NCI-H526 (cell line): ENCODE measurements at regions not wholly inside any gene's neighbourhood (a gene's known extent, or its start where the extent isn't known, plus 50 kb on each side); places are given as distances from the start of the nearest gene placed in this dataset.
"Not testable (repeated sequence)": the region's sequence is repeated elsewhere in the genome, so short reads cannot be mapped to it uniquely, and the experiment has no call there.

Experiments
- DNase-seq, 2 experiments: peaks; one replicate each; lab custom pipeline; 2025; lab: John Stamatoyannopoulos, UW

DNA sequence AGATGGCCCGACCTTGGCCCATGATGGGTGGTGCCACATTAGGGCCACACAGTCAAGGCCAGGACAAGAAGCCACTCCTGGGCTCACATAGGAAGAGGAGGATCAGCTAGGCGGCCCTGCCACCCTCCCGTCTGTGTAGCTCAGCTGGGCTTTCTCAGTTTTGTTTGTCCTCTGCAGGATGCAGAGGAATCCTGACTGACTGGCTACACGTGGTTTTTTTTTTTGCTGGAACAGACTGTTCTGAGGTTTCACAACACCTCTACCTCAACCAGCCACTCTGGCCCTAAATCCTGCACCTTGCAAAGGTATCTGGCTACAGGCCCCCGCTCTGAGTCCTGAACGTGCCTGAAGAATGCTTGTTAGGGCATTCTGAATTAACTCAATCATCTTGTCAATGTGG is 88.3 kb upstream of the MSX2 start:
- DNase-seq = no peak

DNA sequence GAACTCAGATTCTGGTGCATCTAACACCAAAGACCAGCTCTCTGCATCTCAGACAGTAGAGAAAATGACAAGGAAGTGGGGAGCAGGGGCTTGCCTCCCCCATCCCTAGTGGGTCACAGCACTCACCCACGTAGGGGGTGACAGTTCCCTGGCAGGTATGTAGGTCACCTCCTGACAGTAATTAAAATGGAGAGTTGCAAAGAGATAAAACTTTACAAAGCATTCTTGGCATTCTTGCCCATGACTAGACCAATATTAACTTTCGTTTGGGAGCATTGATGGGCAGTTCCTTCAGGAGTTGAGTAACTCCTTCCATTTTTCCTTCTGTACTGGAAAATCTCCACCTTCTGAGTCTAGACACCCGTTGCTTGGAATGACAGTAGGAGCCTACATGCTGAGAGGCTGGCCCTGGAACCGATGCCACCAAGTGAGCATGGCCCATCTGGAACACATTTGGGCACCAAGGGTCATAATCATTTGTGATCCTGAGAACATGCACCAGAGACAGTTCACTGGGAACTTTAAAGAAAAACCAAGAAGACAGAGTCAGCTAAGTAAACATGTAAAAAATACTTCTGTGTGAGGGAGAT is 81.5 kb upstream of the MSX2 start:
- no peak for DNase-seq

DNA sequence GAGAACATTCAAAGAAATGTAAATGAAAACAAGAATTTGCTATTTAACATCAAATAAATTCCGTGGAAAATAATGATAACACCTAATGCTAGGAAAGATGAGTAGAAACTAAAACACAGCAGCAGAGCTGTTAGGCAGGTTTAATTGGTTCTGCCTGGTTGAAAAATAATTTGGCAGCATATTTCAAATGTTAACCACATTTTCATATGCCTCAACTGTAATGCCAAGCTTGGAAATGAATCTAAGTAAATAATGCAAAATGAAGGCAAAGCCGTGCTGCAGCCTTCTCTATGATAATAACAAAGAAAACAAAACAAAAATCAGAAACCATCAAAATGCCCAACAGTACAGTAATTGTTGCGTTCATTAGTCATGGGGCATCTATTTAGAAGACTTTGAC is 79.9 kb upstream of the MSX2 start:
- DNase-seq = peak in 1 of 2 experiments; percentile 1

DNA sequence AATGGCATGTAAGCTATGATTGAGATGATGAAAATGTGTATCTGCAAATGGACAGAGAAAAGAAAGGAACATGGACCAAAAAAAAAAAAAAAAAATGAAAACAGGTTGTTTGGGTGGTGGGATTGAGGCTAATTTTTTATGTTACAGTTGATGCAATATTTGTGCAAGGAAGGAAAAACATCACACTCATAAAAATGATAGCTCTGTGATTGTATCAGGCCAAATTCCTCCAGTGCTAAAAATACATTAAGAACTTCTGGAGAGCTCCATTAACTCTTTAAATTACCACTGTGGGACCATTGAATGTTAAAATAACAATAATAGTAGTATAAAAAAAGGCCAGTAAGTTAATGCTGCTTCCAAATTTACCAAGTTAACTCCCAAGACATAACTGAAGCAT is 79.5 kb upstream of the MSX2 start:
- no peak for DNase-seq

DNA sequence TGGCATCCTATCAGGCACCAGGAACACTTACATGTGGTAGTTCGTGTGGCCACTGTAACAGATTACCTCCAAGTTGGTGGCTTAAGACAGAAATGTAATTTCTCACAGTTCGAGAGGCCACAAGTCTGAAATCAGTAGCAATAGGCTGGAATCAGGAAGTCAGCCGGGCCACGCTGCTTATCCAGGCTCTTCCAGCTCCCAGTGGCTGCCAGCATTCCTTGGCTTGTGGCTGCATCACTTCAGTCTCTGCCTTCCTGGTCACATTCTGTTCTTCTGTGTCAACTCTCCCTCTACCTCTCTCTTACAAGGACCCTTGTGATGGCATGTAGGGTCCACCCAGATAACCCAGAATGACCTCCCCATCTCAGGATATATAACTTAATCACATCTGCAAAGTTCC is 78.7 kb upstream of the MSX2 start:
- no peak for DNase-seq

DNA sequence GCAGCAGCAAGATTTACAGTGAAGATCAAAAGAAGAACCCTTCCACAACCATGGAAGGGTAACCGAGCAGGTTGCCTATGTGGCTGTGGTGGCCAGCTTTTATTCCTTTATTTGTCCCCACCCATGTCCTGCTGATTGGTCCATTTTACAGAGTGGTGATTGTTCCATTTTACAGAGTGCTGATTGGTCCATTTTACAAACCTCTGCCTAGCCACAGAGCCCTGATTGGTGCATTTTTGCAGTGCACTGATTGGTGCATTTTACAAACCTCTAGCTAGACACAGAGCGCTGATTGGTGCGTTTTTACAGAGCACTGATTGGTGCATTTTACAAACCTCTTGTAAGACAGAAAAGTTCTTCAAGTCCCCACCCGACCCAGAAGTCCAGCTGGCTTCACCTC is 75.8 kb upstream of the MSX2 start:
- not testable (repeated sequence) for DNase-seq

DNA sequence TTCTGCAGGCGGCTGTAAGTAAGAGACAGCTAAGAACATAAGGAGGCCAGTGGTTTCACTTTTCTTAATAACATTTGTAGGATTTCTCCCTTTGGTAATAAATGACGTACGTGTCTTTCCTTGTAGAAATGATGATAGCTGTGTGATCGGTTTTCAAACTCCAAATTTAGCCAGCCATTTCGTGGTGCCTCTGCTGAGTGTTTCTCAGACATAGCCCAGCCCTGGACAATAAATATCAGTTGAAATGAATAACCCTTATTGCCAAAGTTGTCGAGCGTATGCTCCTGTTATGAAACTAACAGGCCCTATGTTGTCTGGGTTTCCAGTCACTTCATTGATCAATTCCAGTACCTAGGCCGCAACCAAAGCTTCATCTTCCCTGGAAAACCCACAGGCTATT is 75.0 kb upstream of the MSX2 start:
- DNase-seq = no peak

DNA sequence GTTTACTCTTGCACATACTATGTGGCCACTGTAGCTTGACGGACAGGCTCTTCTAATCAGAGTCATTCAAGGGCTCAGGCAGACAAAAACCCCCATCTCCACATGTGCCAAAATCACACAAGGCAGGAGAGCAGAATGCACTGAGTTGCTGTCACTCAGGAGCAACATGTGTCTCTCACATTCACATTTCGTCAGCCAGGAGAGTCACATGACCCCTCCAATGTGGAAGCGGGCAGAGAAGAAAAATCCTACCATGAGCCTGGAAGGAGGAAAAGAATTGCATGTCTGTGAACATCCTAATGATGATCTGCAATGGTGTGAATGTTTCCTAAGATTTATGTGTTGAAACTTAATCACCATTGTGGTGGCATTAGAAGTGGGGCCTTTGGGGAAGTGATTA is 69.9 kb upstream of the MSX2 start:
- DNase-seq = no peak

DNA sequence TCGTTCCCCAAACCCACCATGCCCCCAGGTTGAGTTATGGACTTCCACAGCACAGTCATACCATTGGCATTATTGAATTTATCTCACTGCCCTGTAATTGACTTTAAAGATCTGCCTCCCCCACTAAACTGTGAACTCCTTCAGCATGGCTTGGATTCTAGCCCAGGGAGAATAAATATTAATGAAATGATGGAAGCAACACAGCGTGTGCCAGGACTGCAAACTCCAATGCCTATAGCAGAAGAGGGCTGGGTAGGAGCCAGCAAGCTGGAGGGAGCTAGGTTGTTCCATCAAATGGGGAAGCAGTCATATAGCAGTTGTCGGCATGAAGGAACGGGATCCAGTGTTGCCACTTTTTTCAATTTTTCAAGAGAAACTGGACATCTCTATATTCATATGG is 69.0 kb upstream of the MSX2 start:
- DNase-seq = no peak

DNA sequence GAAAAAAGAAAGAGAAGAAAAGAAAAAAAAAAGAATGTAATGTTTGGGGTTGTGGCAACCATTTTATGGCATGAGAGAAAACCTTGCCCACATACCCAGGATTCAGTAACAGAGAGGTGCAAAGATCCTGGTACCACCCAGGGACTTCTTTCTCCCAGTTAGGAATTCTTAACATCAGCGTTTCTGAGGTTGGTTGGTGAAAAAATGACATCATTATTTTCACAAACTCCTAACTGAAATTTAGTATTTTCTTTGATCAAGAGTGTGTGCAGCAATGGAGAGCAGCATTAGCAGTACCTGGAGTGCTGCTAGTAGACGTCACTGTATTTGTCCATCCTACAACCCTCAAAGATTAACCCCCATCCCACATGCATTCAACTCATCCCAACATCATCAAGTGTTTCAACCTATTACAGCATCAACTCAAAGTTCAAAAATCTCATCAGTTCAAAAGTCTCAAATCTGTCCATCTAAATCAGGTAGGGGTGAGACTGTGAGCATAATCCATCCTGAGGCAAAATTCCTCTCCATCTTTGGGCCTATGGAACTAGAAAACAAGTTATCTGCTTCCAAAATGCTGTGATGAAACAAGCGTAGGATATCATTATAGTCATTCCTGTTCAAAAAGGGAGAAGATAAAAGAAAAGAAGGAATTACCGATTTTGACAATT is 60.1 kb upstream of the MSX2 start:
- no peak for DNase-seq

DNA sequence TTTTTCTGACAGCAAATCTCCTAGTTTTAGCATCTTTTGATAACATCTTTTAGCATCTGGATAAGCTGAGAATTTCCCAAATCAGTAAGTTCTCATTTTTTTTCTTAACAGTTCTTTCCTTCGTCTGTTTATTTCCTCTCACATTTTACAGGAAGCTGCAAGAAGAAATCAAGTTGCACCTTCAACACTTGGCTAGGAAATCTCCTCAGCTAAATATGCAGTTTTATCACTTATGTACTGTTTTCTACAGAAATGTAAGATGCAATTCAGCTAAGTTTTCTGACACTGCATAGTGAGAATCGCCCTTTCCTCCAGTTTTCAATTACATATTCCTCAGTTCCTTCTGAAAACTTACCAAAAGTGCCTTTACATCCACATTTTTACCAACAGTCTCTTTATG is 59.0 kb upstream of the MSX2 start:
- no peak for DNase-seq

DNA sequence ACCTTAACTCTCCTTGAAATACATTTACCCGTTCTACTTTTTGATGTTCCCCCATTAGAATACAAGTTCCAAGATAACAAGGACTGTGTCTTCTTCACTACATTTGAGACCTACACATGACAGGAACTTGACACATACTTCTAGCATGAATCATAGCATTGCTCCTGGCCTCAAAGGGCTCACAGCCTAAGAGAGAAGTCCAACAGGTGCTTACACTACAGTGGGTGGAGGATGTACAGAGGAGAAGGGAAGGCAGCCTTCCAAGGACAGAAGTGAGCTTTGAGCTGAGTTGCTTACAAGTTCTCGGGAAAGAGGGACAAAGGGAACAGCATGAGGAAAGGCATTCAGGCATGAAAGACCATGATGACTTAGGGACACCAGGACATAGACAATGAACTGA is 56.9 kb upstream of the MSX2 start:
- no peak for DNase-seq

DNA sequence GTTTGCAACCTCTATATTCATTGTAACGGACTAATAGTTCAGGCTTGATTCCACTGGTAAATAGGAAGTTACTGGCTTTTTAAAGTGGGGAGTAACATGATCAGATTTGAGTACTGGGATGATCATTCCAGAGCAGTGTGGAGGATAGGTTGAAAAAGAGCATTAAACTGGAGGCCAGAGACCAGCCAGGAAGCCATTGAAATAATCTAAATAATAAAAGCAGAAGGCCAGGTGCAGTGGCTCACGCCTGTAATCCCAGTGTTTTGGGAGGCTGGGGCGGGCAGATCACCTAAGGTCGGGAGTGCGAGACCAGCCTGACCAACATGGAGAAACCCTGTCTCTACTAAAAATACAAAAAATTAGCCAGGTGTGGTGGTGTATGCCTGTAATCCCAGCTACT is 56.0 kb upstream of the MSX2 start:
- DNase-seq = no peak
